ENCODE measurements at regions not wholly inside any gene's neighbourhood (a gene's known extent, or its start where the extent isn't known, plus 50 kb on each side); places are given as distances from the start of the nearest gene placed in this dataset.

- TF ChIP-seq RELA (CRISPR knock-in tag; IDR thresholded peaks at IDR 0.05; ENCODE audit: borderline replicate concordance) (no peak), IRF1 (CRISPR knock-in tag; IDR thresholded peaks at IDR 0.05) (no peak)
- TF ChIP-seq, protein P1, sequence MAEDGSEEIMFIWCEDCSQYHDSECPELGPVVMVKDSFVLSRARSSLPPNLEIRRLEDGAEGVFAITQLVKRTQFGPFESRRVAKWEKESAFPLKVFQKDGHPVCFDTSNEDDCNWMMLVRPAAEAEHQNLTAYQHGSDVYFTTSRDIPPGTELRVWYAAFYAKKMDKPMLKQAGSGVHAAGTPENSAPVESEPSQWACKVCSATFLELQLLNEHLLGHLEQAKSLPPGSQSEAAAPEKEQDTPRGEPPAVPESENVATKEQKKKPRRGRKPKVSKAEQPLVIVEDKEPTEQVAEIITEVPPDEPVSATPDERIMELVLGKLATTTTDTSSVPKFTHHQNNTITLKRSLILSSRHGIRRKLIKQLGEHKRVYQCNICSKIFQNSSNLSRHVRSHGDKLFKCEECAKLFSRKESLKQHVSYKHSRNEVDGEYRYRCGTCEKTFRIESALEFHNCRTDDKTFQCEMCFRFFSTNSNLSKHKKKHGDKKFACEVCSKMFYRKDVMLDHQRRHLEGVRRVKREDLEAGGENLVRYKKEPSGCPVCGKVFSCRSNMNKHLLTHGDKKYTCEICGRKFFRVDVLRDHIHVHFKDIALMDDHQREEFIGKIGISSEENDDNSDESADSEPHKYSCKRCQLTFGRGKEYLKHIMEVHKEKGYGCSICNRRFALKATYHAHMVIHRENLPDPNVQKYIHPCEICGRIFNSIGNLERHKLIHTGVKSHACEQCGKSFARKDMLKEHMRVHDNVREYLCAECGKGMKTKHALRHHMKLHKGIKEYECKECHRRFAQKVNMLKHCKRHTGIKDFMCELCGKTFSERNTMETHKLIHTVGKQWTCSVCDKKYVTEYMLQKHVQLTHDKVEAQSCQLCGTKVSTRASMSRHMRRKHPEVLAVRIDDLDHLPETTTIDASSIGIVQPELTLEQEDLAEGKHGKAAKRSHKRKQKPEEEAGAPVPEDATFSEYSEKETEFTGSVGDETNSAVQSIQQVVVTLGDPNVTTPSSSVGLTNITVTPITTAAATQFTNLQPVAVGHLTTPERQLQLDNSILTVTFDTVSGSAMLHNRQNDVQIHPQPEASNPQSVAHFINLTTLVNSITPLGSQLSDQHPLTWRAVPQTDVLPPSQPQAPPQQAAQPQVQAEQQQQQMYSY (CRISPR knock-in tag; IDR thresholded peaks at IDR 0.05): no peak
- Mint-ChIP-seq H3K4me3 (no peak overlapping the region), H3K27ac (no peak overlapping the region), H3K4me1 (peaks cover 42% of the 10 kb centered on the region), H3K9me3 (no peaks in the 10 kb centered on the region), H3K36me3 (no peaks in the 10 kb centered on the region), H3K27me3 (ENCODE audit: low read depth) (no peaks in the 10 kb centered on the region)
- no peak for DNase-seq (ENCODE audit: low spot score)
- ChIA-PET POLR2A (no interaction called here), CTCF (no interaction called here)
- no peak for ATAC-seq
These were observed 758.4 kb downstream of the BCL11B start for GRCh38 chr14:98513558-98513957.

- H3K9me3 Mint-ChIP-seq: no peaks in the 10 kb centered on the region
- ChIA-PET POLR2A (no interaction called here), CTCF (no interaction called here)
- DNase-seq (ENCODE audit: low spot score) (no peak), ATAC-seq (no peak)
- no peak overlapping the region for H3K27ac Mint-ChIP-seq
- TF ChIP-seq ZNF232 (CRISPR knock-in tag; IDR thresholded peaks at IDR 0.05) (no peak), SOX15 (CRISPR knock-in tag; IDR thresholded peaks at IDR 0.05) (no peak), ZNF423 (CRISPR knock-in tag; IDR thresholded peaks at IDR 0.05) (no peak)
- TF ChIP-seq, protein P2, sequence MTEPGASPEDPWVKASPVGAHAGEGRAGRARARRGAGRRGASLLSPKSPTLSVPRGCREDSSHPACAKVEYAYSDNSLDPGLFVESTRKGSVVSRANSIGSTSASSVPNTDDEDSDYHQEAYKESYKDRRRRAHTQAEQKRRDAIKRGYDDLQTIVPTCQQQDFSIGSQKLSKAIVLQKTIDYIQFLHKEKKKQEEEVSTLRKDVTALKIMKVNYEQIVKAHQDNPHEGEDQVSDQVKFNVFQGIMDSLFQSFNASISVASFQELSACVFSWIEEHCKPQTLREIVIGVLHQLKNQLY (CRISPR knock-in tag; IDR thresholded peaks at IDR 0.05): no peak
- H3K27me3 Mint-ChIP-seq (ENCODE audit: low read depth): no peaks in the 10 kb centered on the region
- no peak overlapping the region for H3K4me3 Mint-ChIP-seq
- no peaks in the 10 kb centered on the region for H3K36me3 Mint-ChIP-seq
- H3K4me1 Mint-ChIP-seq: peaks cover 39% of the 10 kb centered on the region
These were observed 758.0 kb downstream of the BCL11B start for GRCh38 chr14:98514016-98514415.

GRCh38 chr14:98536256-98536655 lies 735.7 kb downstream of the BCL11B start:
- peaks cover 7% of the 10 kb centered on the region for H3K4me1 Mint-ChIP-seq
- ChIA-PET POLR2A (no interaction called here), CTCF (no interaction called here)
- H3K27ac Mint-ChIP-seq: no peak overlapping the region
- peaks cover 18% of the 10 kb centered on the region for H3K9me3 Mint-ChIP-seq
- no peaks in the 10 kb centered on the region for H3K27me3 Mint-ChIP-seq (ENCODE audit: low read depth)
- H3K36me3 Mint-ChIP-seq: no peaks in the 10 kb centered on the region; the same call in 1 of the 2 replicates
- ATAC-seq: no peak
- no peak overlapping the region for H3K4me3 Mint-ChIP-seq
- DNase-seq (ENCODE audit: low spot score): no peak
- TF ChIP-seq ZNF219 (CRISPR knock-in tag; IDR thresholded peaks at IDR 0.05; ENCODE audit: borderline replicate concordance): no peak
- TF ChIP-seq USF1 (CRISPR knock-in tag; IDR thresholded peaks at IDR 0.05): no peak
- TF ChIP-seq, protein P3, sequence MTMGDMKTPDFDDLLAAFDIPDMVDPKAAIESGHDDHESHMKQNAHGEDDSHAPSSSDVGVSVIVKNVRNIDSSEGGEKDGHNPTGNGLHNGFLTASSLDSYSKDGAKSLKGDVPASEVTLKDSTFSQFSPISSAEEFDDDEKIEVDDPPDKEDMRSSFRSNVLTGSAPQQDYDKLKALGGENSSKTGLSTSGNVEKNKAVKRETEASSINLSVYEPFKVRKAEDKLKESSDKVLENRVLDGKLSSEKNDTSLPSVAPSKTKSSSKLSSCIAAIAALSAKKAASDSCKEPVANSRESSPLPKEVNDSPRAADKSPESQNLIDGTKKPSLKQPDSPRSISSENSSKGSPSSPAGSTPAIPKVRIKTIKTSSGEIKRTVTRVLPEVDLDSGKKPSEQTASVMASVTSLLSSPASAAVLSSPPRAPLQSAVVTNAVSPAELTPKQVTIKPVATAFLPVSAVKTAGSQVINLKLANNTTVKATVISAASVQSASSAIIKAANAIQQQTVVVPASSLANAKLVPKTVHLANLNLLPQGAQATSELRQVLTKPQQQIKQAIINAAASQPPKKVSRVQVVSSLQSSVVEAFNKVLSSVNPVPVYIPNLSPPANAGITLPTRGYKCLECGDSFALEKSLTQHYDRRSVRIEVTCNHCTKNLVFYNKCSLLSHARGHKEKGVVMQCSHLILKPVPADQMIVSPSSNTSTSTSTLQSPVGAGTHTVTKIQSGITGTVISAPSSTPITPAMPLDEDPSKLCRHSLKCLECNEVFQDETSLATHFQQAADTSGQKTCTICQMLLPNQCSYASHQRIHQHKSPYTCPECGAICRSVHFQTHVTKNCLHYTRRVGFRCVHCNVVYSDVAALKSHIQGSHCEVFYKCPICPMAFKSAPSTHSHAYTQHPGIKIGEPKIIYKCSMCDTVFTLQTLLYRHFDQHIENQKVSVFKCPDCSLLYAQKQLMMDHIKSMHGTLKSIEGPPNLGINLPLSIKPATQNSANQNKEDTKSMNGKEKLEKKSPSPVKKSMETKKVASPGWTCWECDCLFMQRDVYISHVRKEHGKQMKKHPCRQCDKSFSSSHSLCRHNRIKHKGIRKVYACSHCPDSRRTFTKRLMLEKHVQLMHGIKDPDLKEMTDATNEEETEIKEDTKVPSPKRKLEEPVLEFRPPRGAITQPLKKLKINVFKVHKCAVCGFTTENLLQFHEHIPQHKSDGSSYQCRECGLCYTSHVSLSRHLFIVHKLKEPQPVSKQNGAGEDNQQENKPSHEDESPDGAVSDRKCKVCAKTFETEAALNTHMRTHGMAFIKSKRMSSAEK (CRISPR knock-in tag; IDR thresholded peaks at IDR 0.05; ENCODE audit: borderline replicate concordance): no peak
- TF ChIP-seq, protein P4, sequence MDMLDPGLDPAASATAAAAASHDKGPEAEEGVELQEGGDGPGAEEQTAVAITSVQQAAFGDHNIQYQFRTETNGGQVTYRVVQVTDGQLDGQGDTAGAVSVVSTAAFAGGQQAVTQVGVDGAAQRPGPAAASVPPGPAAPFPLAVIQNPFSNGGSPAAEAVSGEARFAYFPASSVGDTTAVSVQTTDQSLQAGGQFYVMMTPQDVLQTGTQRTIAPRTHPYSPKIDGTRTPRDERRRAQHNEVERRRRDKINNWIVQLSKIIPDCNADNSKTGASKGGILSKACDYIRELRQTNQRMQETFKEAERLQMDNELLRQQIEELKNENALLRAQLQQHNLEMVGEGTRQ (CRISPR knock-in tag; IDR thresholded peaks at IDR 0.05): no peak
- TF ChIP-seq HMGA2 (CRISPR knock-in tag; IDR thresholded peaks at IDR 0.05): no peak
- TF ChIP-seq SOX15 (CRISPR knock-in tag; IDR thresholded peaks at IDR 0.05): no peak
- TF ChIP-seq, protein P5, sequence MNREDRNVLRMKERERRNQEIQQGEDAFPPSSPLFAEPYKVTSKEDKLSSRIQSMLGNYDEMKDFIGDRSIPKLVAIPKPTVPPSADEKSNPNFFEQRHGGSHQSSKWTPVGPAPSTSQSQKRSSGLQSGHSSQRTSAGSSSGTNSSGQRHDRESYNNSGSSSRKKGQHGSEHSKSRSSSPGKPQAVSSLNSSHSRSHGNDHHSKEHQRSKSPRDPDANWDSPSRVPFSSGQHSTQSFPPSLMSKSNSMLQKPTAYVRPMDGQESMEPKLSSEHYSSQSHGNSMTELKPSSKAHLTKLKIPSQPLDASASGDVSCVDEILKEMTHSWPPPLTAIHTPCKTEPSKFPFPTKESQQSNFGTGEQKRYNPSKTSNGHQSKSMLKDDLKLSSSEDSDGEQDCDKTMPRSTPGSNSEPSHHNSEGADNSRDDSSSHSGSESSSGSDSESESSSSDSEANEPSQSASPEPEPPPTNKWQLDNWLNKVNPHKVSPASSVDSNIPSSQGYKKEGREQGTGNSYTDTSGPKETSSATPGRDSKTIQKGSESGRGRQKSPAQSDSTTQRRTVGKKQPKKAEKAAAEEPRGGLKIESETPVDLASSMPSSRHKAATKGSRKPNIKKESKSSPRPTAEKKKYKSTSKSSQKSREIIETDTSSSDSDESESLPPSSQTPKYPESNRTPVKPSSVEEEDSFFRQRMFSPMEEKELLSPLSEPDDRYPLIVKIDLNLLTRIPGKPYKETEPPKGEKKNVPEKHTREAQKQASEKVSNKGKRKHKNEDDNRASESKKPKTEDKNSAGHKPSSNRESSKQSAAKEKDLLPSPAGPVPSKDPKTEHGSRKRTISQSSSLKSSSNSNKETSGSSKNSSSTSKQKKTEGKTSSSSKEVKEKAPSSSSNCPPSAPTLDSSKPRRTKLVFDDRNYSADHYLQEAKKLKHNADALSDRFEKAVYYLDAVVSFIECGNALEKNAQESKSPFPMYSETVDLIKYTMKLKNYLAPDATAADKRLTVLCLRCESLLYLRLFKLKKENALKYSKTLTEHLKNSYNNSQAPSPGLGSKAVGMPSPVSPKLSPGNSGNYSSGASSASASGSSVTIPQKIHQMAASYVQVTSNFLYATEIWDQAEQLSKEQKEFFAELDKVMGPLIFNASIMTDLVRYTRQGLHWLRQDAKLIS (CRISPR knock-in tag; IDR thresholded peaks at IDR 0.05; ENCODE audit: borderline replicate concordance): no peak
- TF ChIP-seq ATF6 (CRISPR knock-in tag; IDR thresholded peaks at IDR 0.05): no peak

Measured in WTC11 (cell line).